ENCODE measurements at regions not wholly inside any gene's neighbourhood (a gene's known extent, or its start where the extent isn't known, plus 50 kb on each side); places are given as distances from the start of the nearest gene placed in this dataset.

DNA sequence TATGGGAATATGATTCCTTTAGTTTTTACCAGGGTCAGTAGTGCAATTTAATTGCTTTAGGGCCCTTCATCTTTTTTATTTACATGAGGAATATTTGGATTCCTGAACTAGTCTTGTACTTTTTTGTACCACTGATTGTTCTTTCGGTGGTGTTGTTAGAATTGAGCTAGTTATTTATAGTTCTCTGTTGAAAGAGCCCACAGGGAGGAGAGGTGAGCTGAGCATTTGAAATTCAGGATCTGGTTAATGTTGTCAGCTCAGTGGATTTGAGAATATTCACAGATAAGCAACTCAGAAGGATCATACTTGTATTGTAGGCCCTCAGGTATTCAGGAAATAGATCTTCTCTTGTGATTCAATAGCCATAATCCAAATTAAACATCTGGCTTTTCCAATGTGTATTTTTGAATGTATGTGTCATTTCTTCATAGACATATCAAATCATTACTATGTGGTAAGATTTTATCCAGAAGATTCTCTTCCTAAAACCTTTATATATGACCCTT lies 613.2 kb downstream of the ISL1 start:
- TF ChIP-seq YY1 (IDR thresholded peaks at IDR 0.05; ENCODE audit: low read depth, low read length) (no peak), SP1 (IDR thresholded peaks at IDR 0.05; ENCODE audit: low read depth, low read length) (no peak), KDM5A (IDR thresholded peaks at IDR 0.05; ENCODE audit: low read length) (no peak), SUZ12 (IDR thresholded peaks at IDR 0.05; ENCODE audit: low read length) (no peak), EZH2 (IDR thresholded peaks at IDR 0.05; ENCODE audit: low read depth, low read length, severe bottlenecking) (no peak), POLR2A (IDR thresholded peaks at IDR 0.05; ENCODE audit: control extremely low read depth in 1 of 2, low read depth in 2 of 2, low read length in 2 of 2) (no peak)
- TF ChIP-seq, protein P1, sequence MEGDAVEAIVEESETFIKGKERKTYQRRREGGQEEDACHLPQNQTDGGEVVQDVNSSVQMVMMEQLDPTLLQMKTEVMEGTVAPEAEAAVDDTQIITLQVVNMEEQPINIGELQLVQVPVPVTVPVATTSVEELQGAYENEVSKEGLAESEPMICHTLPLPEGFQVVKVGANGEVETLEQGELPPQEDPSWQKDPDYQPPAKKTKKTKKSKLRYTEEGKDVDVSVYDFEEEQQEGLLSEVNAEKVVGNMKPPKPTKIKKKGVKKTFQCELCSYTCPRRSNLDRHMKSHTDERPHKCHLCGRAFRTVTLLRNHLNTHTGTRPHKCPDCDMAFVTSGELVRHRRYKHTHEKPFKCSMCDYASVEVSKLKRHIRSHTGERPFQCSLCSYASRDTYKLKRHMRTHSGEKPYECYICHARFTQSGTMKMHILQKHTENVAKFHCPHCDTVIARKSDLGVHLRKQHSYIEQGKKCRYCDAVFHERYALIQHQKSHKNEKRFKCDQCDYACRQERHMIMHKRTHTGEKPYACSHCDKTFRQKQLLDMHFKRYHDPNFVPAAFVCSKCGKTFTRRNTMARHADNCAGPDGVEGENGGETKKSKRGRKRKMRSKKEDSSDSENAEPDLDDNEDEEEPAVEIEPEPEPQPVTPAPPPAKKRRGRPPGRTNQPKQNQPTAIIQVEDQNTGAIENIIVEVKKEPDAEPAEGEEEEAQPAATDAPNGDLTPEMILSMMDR (IDR thresholded peaks at IDR 0.05; ENCODE audit: control extremely low read depth in 1 of 3, insufficient read depth in 1 of 3, low read depth in 1 of 3, low read length in 3 of 3): no peak
